Neural progenitor cell (in vitro differentiated cells): ENCODE measurements at regions not wholly inside any gene's neighbourhood (a gene's known extent, or its start where the extent isn't known, plus 50 kb on each side); places are given as distances from the start of the nearest gene placed in this dataset.

Experiments used
- DNase-seq: peaks from one replicate; pipeline ENCODE4 v3.0.0-alpha.2; 2016; ENCODE audit warnings: low spot score
- H2AFZ ChIP-seq: fragments of 200-600 bp; sonication (generic); replicated peaks from 2 replicates; pipeline ENCODE4 v1.6.1; 2016; ENCODE audit warnings: antibody characterized with exemption
- H3F3A ChIP-seq: fragments of 200-600 bp; sonication (generic); 2 replicates; pipeline ENCODE4 v1.6.1; 2016; ENCODE audit warnings: antibody characterized with exemption, low read depth
- H3K27ac ChIP-seq: fragments of 200-600 bp; sonication (generic); 2 replicates; pipeline ENCODE4 v1.5.1; 2016; ENCODE audit warnings: mild to moderate bottlenecking
- H3K27me3 ChIP-seq: fragments of 200-600 bp; sonication (generic); 2 replicates; pipeline ENCODE4 v1.6.1; 2016; ENCODE audit warnings: mild to moderate bottlenecking, moderate library complexity
- H3K36me3 ChIP-seq: fragments of 200-600 bp; sonication (generic); 2 replicates; pipeline ENCODE4 v1.5.1; 2016
- H3K4me1 ChIP-seq: fragments of 200-600 bp; sonication (generic); 2 replicates; pipeline ENCODE4 v1.6.1; 2016; ENCODE audit warnings: mixed run types
- H3K4me2 ChIP-seq: fragments of 200-600 bp; sonication (generic); 2 replicates; pipeline ENCODE4 v1.6.1; 2016
- H3K4me3 ChIP-seq: fragments of 200-600 bp; sonication (generic); 2 replicates; pipeline ENCODE4 v1.5.1; 2016
- H3K79me2 ChIP-seq: fragments of 200-600 bp; sonication (generic); 2 replicates; pipeline ENCODE4 v1.6.1; 2016; ENCODE audit warnings: low read depth
- H3K9ac ChIP-seq: fragments of 200-600 bp; sonication (generic); 2 replicates; pipeline ENCODE4 v1.6.1; 2016
- H3K9me3 ChIP-seq: fragments of 200-600 bp; sonication (generic); 2 replicates; pipeline ENCODE4 v1.5.1; 2016; ENCODE audit warnings: low read depth
- H4K20me1 ChIP-seq: fragments of 200-600 bp; sonication (generic); 2 replicates; pipeline ENCODE4 v1.6.1; 2016; ENCODE audit warnings: low read depth
- H3K27ac Mint-ChIP-seq: 3 replicates; pipeline ENCODE4 v1.8.0; 2021; ENCODE audit warnings: mixed read lengths
- H3K27me3 Mint-ChIP-seq: 2 replicates; pipeline ENCODE4 v1.8.0; 2022; ENCODE audit warnings: low read depth, mild to moderate bottlenecking, inconsistent platforms, moderate library complexity, mixed read lengths; ENCODE audit not compliant: insufficient read depth
- H3K36me3 Mint-ChIP-seq: 3 replicates; pipeline ENCODE4 v1.8.0; 2021; ENCODE audit warnings: mixed read lengths
- H3K4me1 Mint-ChIP-seq: 3 replicates; pipeline ENCODE4 v1.8.0; 2021; ENCODE audit warnings: mixed read lengths
- H3K4me3 Mint-ChIP-seq: 3 replicates; pipeline ENCODE4 v1.8.0; 2021; ENCODE audit warnings: mild to moderate bottlenecking, moderate library complexity, mixed read lengths
- H3K9me3 Mint-ChIP-seq: 3 replicates; pipeline ENCODE4 v1.8.0; 2020; ENCODE audit warnings: mixed read lengths
- EZH2 ChIP-seq: fragments of 200-600 bp; sonication (generic); IDR thresholded peaks from 2 replicates; pipeline ENCODE4 v1.6.1; 2017; ENCODE audit warnings: antibody characterized with exemption, mild to moderate bottlenecking, moderate library complexity
- EZH2phosphoT487 ChIP-seq: fragments of 200-600 bp; sonication (generic); IDR thresholded peaks from 2 replicates; pipeline ENCODE4 v1.6.1; 2017; ENCODE audit warnings: antibody characterized with exemption
- TF ChIP-seq, protein P1 (sequence below): fragments of 200-600 bp; sonication (generic); IDR thresholded peaks from 2 replicates; pipeline ENCODE4 v1.5.1; 2017; ENCODE audit warnings: antibody characterized with exemption, mild to moderate bottlenecking

- no peak for TF ChIP-seq EZH2
- TF ChIP-seq, protein P1, sequence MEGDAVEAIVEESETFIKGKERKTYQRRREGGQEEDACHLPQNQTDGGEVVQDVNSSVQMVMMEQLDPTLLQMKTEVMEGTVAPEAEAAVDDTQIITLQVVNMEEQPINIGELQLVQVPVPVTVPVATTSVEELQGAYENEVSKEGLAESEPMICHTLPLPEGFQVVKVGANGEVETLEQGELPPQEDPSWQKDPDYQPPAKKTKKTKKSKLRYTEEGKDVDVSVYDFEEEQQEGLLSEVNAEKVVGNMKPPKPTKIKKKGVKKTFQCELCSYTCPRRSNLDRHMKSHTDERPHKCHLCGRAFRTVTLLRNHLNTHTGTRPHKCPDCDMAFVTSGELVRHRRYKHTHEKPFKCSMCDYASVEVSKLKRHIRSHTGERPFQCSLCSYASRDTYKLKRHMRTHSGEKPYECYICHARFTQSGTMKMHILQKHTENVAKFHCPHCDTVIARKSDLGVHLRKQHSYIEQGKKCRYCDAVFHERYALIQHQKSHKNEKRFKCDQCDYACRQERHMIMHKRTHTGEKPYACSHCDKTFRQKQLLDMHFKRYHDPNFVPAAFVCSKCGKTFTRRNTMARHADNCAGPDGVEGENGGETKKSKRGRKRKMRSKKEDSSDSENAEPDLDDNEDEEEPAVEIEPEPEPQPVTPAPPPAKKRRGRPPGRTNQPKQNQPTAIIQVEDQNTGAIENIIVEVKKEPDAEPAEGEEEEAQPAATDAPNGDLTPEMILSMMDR, result no peak
- TF ChIP-seq EZH2phosphoT487, result no peak
- no peak overlapping the region for H3K27ac Mint-ChIP-seq
Measured at GRCh38 chr11:38818720-38819119, 2220.7 kb upstream of the RAG2 start.

GRCh38 chr11:38814670-38815069, 2216.6 kb upstream of the RAG2 start:
- H3K27ac ChIP-seq, result no peak overlapping the region
- Mint-ChIP-seq H3K27me3 (no peaks in the 10 kb centered on the region), H3K4me3 (no peak overlapping the region), H3K4me1 (no peaks in the 10 kb centered on the region), H3K27ac (no peak overlapping the region), H3K9me3 (peaks cover 5% of the 10 kb centered on the region), H3K36me3 (no peaks in the 10 kb centered on the region)
- no peaks in the 10 kb centered on the region for H3K79me2 ChIP-seq
- H3K4me3 ChIP-seq, result no peak overlapping the region
- H4K20me1 ChIP-seq, result no peaks in the 10 kb centered on the region
- no peak overlapping the region for H3K9ac ChIP-seq
- no peak for DNase-seq
- no peaks in the 10 kb centered on the region for H3F3A ChIP-seq
- no peaks in the 10 kb centered on the region for H3K4me1 ChIP-seq
- no peak overlapping the region for H2AFZ ChIP-seq
- no peak for TF ChIP-seq EZH2phosphoT487
- no peak for TF ChIP-seq EZH2
- TF ChIP-seq, protein P1, result no peak
- no peaks in the 10 kb centered on the region for H3K36me3 ChIP-seq
- no peak overlapping the region for H3K4me2 ChIP-seq
- no peaks in the 10 kb centered on the region for H3K27me3 ChIP-seq
- no peaks in the 10 kb centered on the region for H3K9me3 ChIP-seq

More at GRCh38 chr11:38818720-38819119, 2220.7 kb upstream of the RAG2 start:
- peaks cover 3% of the 10 kb centered on the region for H3K9me3 Mint-ChIP-seq
- no peak overlapping the region for H3K4me2 ChIP-seq
- no peaks in the 10 kb centered on the region for H3F3A ChIP-seq
- H3K4me1 Mint-ChIP-seq, result no peaks in the 10 kb centered on the region
- no peaks in the 10 kb centered on the region for H3K36me3 ChIP-seq
- no peaks in the 10 kb centered on the region for H3K27me3 Mint-ChIP-seq
- no peaks in the 10 kb centered on the region for H3K9me3 ChIP-seq
- no peaks in the 10 kb centered on the region for H3K27me3 ChIP-seq
- H3K36me3 Mint-ChIP-seq, result no peaks in the 10 kb centered on the region
- no peak overlapping the region for H3K4me3 ChIP-seq
- no peak overlapping the region for H3K27ac ChIP-seq
- H3K4me1 ChIP-seq, result no peaks in the 10 kb centered on the region
- no peaks in the 10 kb centered on the region for H3K79me2 ChIP-seq
- H3K9ac ChIP-seq, result no peak overlapping the region
- H4K20me1 ChIP-seq, result no peaks in the 10 kb centered on the region
- DNase-seq, result no peak
- H3K4me3 Mint-ChIP-seq, result no peak overlapping the region
- no peak overlapping the region for H2AFZ ChIP-seq

- no peak for DNase-seq
- no peaks in the 10 kb centered on the region for H3K9me3 ChIP-seq
- peaks cover 7% of the 10 kb centered on the region for H3K4me1 ChIP-seq
- TF ChIP-seq EZH2phosphoT487, result no peak
- TF ChIP-seq, protein P1, result no peak
- no peak for TF ChIP-seq EZH2
- H4K20me1 ChIP-seq, result no peaks in the 10 kb centered on the region
- H3K9ac ChIP-seq, result no peak overlapping the region
- H3K4me1 Mint-ChIP-seq, result peaks cover 5% of the 10 kb centered on the region
- H3K4me3 Mint-ChIP-seq, result no peak overlapping the region
- no peak overlapping the region for H3K27ac ChIP-seq
- H3K4me3 ChIP-seq, result no peak overlapping the region
- no peaks in the 10 kb centered on the region for H3K36me3 ChIP-seq
- no peaks in the 10 kb centered on the region for H3K79me2 ChIP-seq
- no peak overlapping the region for H3K27ac Mint-ChIP-seq
- H3K36me3 Mint-ChIP-seq, result no peaks in the 10 kb centered on the region
- H3F3A ChIP-seq, result no peaks in the 10 kb centered on the region
- H2AFZ ChIP-seq, result no peak overlapping the region
- H3K9me3 Mint-ChIP-seq, result peaks cover 5% of the 10 kb centered on the region
- no peak overlapping the region for H3K4me2 ChIP-seq
- H3K27me3 ChIP-seq, result no peaks in the 10 kb centered on the region
- H3K27me3 Mint-ChIP-seq, result no peaks in the 10 kb centered on the region
Measured at GRCh38 chr11:38809521-38809920, 2211.5 kb upstream of the RAG2 start.
